ENCODE measurements at regions not wholly inside any gene's neighbourhood (a gene's known extent, or its start where the extent isn't known, plus 50 kb on each side); places are given as distances from the start of the nearest gene placed in this dataset.

GRCh38 chr7:115734641-115735040 lies 295.9 kb downstream of the TFEC start:
- no peak for TF ChIP-seq CTCF (IDR thresholded peaks at IDR 0.05; ENCODE audit: low read length)
- no peak for TF ChIP-seq EZH2 (optimal IDR thresholded peaks at IDR 0.05; ENCODE audit: low read depth, low read length)
- no peak for TF ChIP-seq EZH2phosphoT487 (IDR thresholded peaks at IDR 0.05; ENCODE audit: low read length)
